GM12874 (cell line): ENCODE measurements at regions not wholly inside any gene's neighbourhood (a gene's known extent, or its start where the extent isn't known, plus 50 kb on each side); places are given as distances from the start of the nearest gene placed in this dataset.

Experiments
- TF ChIP-seq, protein P1 (sequence below): IDR thresholded peaks from 2 replicates; pipeline ENCODE4 v1.5.1; 2011; ENCODE audit warnings: low read depth, mild to moderate bottlenecking, control low read depth, low read length, moderate library complexity; ENCODE audit not compliant: insufficient read depth

DNA sequence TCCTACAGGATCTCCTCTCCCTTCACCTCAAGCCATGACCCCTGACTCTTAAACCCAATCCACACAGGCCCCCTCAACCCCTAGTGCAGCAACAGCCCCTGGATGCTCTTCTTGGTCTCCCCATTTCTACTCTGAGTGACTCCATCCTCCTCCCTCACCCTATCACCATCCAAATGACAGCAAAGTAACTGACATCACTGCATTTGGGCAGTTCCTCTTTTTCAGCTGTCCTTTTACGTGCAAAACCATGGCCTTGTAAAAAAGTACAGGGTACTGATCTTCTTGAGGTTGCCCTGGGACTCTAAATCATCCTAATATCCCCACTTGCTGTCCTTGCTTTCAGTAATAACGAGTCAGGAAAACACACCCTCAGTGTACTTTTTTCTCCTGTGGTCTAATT lies 454.9 kb downstream of the ADRA2A start:
- TF ChIP-seq, protein P1, sequence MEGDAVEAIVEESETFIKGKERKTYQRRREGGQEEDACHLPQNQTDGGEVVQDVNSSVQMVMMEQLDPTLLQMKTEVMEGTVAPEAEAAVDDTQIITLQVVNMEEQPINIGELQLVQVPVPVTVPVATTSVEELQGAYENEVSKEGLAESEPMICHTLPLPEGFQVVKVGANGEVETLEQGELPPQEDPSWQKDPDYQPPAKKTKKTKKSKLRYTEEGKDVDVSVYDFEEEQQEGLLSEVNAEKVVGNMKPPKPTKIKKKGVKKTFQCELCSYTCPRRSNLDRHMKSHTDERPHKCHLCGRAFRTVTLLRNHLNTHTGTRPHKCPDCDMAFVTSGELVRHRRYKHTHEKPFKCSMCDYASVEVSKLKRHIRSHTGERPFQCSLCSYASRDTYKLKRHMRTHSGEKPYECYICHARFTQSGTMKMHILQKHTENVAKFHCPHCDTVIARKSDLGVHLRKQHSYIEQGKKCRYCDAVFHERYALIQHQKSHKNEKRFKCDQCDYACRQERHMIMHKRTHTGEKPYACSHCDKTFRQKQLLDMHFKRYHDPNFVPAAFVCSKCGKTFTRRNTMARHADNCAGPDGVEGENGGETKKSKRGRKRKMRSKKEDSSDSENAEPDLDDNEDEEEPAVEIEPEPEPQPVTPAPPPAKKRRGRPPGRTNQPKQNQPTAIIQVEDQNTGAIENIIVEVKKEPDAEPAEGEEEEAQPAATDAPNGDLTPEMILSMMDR = no peak

DNA sequence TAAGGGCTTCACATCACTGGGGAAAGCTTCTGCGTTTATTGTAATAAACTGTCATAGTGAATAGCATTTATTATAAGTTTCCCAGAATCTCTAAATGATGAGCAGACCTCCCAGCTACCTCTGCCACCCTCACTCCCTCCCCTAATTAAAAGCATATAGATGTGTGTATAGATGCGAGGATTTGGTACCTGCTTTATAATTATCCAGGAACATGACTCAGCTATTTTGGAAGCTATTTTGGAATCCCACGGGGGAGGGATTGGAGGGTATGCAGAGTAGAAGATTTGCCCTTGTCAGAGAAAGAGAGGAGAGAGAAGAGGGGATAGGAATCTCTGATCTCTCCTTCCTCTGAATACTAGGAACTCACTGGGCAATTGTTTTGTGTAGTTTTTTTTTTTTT lies 455.3 kb downstream of the ADRA2A start:
- TF ChIP-seq, protein P1 = no peak

DNA sequence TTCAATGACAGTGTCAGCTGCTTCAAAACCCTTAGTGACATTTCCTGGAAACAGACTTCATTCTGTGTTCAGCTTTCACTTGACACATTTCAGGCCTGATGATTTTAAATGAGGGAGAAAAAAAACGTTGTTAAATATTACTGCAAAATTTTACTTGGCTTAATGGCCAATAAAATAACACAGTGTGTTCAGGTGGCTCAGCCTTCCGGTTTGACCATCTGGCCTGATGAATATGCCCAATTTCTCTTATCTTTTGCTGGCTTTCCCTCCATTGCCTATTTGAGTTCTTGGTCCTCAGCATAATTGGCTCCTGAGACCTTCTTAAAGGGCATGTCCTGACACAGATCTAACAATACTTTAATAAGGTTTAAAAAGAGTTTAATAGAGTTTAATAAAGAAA lies 462.4 kb downstream of the ADRA2A start:
- TF ChIP-seq, protein P1 = no peak

DNA sequence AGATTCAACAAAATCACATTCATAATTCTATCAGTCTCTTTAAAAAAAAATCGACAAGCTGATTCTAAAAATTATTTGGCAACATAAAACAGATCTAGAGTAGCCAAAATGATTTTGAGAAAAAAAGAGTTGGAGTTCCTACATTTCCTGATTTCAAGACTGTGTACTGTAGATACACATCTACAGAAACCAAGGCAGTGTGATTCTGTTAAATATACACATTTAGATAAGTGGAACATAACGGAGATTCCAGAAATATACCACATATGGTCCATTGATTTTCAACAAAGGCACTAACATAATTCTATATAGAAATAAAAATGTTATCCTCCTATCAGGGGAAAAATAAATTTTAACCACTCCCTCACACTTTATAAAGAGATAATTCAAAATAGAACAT lies 467.0 kb downstream of the ADRA2A start:
- TF ChIP-seq, protein P1 = no peak

DNA sequence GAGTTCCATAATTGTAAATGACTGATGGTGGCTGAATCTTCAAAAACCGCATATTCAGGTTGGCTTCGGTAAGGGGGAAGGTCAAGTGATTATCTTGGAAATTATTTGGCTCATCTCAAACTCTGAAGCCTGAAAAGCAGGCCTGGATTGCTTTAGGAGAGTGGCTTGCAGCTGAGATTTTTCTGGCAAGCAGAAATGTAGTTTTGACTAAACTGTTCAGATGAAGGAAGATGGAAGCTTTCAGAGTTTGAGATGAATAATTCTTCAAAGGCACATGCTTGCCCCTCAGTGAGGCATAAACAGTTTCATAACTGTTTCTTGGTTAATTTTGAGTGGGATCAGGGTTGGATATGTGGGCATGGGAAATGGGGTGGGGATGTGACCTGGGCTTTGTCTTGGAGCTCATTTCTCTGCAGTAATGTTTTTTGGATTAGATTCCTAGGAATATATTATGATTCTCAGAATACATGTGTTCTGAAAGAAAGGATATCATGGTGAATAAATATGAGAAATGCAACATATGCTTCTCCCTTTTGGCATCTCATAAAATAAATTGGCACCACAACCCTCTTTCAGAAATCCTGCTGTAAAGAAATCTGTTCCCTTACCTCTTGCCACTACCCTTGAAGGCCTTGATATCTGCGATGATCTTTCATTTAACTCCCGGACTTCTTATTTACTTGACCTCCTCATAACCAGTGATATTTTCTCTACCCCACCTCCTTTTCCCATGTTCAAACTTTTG lies 469.2 kb downstream of the ADRA2A start:
- TF ChIP-seq, protein P1 = no peak

DNA sequence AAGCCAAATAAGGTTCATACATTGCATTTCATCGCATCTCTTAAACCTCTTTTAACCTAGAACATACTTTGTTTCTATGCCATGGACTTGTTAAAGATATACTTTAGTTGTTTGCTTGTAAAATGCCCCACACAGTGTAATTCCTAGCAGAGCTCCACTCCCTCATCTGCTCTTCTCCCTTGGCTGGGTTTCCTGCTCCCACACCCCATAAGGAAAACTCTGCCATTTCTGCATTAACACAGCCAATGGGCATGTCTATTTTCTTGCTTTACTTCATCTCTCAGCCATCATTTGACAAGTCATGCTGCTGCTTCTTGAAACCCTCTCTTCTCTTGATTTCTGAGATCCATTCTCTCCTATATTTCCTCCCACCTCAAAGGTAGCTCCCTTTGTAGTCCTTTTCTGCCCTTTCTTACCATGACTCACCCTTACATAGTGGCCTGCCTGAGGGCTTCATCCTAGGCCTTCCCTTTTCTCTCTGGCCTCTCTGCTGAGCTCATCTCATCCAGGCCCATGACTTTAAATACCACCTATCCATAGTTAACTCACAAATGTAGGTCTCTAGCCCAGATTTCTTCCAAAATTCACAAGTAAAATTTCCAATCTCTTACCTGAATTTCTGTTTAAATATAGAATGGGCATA lies 471.4 kb downstream of the ADRA2A start:
- TF ChIP-seq, protein P1 = no peak

DNA sequence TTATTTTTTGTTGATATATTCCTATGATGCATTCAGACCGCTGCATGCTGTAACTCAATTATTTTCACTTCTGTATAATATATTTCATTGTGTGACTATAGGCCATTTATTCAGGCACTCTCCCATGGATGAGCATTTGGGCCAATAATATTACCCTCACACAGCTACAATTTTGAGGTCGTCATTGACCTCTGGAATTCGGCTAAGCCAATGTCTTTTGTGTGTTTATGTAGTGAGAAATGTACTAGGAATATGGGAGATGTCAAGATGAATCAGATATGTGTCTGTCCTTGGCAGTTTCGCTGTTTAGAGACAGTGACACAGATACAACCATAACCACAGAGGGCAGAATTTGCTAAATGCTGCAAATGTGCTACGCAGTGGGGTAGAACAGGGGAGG lies 474.2 kb downstream of the ADRA2A start:
- TF ChIP-seq, protein P1 = no peak
